HFF-Myc (cell line): ENCODE measurements at regions not wholly inside any gene's neighbourhood (a gene's known extent, or its start where the extent isn't known, plus 50 kb on each side); places are given as distances from the start of the nearest gene placed in this dataset.

ENCODE experiments used
- DNase-seq: peaks from one replicate; pipeline ENCODE4 v3.0.0-alpha.2; 2011; ENCODE audit warnings: low read depth; ENCODE audit errors: extremely low read depth
- H3K4me3 ChIP-seq: replicated peaks from 2 replicates; pipeline ENCODE4 v1.5.1; 2011; ENCODE audit warnings: low read depth, mild to moderate bottlenecking, control low read depth, low read length
- TF ChIP-seq, protein P1 (sequence below): IDR thresholded peaks from 2 replicates; pipeline ENCODE4 v1.5.1; 2012; ENCODE audit warnings: mild to moderate bottlenecking, low read depth, low read length, control low read depth; ENCODE audit errors: missing control alignments

GRCh38 chr6:139632840-139633239 is 258.4 kb upstream of the CITED2 start:
- DNase-seq: no peak
- H3K4me3 ChIP-seq: no peak overlapping the region
- TF ChIP-seq, protein P1, sequence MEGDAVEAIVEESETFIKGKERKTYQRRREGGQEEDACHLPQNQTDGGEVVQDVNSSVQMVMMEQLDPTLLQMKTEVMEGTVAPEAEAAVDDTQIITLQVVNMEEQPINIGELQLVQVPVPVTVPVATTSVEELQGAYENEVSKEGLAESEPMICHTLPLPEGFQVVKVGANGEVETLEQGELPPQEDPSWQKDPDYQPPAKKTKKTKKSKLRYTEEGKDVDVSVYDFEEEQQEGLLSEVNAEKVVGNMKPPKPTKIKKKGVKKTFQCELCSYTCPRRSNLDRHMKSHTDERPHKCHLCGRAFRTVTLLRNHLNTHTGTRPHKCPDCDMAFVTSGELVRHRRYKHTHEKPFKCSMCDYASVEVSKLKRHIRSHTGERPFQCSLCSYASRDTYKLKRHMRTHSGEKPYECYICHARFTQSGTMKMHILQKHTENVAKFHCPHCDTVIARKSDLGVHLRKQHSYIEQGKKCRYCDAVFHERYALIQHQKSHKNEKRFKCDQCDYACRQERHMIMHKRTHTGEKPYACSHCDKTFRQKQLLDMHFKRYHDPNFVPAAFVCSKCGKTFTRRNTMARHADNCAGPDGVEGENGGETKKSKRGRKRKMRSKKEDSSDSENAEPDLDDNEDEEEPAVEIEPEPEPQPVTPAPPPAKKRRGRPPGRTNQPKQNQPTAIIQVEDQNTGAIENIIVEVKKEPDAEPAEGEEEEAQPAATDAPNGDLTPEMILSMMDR: no peak

- no peak overlapping the region for H3K4me3 ChIP-seq
- TF ChIP-seq, protein P1: no peak
- no peak for DNase-seq
These were observed 253.8 kb upstream of the CITED2 start for GRCh38 chr6:139628270-139628669.

GRCh38 chr6:139627091-139627490 is 252.6 kb upstream of the CITED2 start:
- DNase-seq: no peak
- TF ChIP-seq, protein P1: no peak
- H3K4me3 ChIP-seq: no peak overlapping the region

GRCh38 chr6:139625998-139626975 is 251.8 kb upstream of the CITED2 start:
- TF ChIP-seq, protein P1: no peak
- no peak for DNase-seq
- no peak overlapping the region for H3K4me3 ChIP-seq

DNA sequence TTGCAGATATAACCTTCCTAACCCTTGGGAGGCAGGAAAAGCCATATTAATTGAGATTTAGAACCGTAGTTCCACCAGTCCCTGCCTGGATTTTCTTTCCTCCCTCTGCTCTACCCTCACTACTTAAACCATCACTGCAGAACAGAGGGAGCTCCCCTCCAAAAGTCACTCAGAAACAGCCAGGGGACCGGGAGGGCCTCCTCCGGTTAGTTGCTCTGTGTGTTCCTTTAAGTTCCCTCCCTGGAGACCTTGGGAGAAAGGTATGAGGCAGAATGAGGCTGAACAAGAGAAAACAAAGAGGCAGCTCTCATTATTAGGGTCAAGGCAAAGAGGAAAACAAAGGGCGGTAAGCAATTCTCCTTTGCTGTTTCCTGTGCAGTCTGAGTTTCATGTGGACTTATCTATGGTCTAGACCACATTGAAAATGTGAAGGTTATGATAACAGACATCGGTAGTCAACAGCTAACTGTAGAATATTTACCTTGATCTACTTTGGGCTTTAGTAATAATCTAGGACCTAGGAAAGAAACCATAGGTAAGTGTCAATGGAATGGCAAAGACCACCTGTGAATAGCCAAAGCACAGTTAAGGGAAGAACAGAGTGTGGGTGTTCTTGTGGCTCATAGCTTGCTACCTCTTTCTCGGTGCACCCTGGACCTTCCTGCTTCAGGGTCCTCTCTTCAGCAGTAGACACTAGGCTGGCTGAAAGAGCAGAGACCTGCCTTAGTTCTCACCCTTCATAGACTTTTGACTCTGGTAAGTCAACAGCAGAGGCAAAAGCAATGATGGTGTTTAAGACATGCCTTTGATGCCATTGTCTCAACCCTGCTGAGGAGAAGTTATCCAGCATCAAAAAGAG is 250.9 kb upstream of the CITED2 start:
- no peak for DNase-seq
- TF ChIP-seq, protein P1: no peak

GRCh38 chr6:139623372-139623771 is 248.9 kb upstream of the CITED2 start:
- H3K4me3 ChIP-seq: no peak overlapping the region
- TF ChIP-seq, protein P1: no peak
- no peak for DNase-seq

More for the DNA sequence above, 250.9 kb upstream of the CITED2 start:
- no peak overlapping the region for H3K4me3 ChIP-seq
